GM12892 (cell line): ENCODE measurements at regions not wholly inside any gene's neighbourhood (a gene's known extent, or its start where the extent isn't known, plus 50 kb on each side); places are given as distances from the start of the nearest gene placed in this dataset.

Experiments
- POLR2A ChIP-seq: IDR thresholded peaks from 2 replicates; pipeline ENCODE4 v1.6.1; 2011; ENCODE audit warnings: low read depth, low read length, control low read depth
- POLR2AphosphoS5 ChIP-seq: IDR thresholded peaks from 2 replicates; pipeline ENCODE4 v1.6.1; 2011; ENCODE audit warnings: low read depth, low read length, control low read depth

DNA sequence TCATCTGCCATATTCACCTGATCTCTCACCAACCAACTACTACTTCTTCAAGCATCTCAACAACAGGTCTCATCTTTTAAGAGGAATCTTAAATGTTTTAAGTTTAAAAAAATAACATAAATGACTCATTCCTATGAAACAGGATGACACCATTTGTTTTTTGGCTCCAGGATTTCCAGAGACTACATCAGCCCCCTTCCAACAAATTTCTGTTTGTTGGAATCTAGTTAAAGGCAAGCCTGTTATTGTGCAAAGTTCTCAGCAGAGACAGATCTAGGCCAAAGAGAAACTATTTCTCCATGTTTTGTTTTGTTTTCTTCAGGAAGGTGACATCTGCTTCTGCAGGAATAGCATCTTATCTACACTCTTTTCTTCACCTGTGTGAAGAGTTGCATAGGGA lies 204.8 kb upstream of the SH3BP4 start:
- TF ChIP-seq POLR2A (no peak), POLR2AphosphoS5 (no peak)
